Mucosa of descending colon (tissue), 3 donors: ENCODE measurements at regions not wholly inside any gene's neighbourhood (a gene's known extent, or its start where the extent isn't known, plus 50 kb on each side); places are given as distances from the start of the nearest gene placed in this dataset.

ENCODE experiments used
- ATAC-seq: fragments of 200-7000 bp; cut with Tn5 transposase; one replicate; pipeline ENCODE4 v1.9.1; 2020; ENCODE audit warnings: mild to moderate bottlenecking, moderate library complexity
- DNase-seq, 3 donors: peaks; one replicate each; pipeline ENCODE4 v3.0.0-alpha.2; 2020
- H3K36me3 ChIP-seq: fragments of 200-600 bp; one replicate; pipeline ENCODE4 v1.8.0; 2021; ENCODE audit warnings: low read depth, mild to moderate bottlenecking
- H3K4me1 ChIP-seq: fragments of 200-600 bp; one replicate; pipeline ENCODE4 v1.8.0; 2021; ENCODE audit warnings: low read depth, mild to moderate bottlenecking
- H3K4me3 ChIP-seq: fragments of 200-600 bp; one replicate; pipeline ENCODE4 v1.8.0; 2021; ENCODE audit warnings: mild to moderate bottlenecking
- H3K9me3 ChIP-seq: fragments of 200-600 bp; one replicate; pipeline ENCODE4 v1.8.0; 2021; ENCODE audit warnings: mild to moderate bottlenecking
- CTCF ChIP-seq: fragments of 200-600 bp; IDR thresholded peaks from one replicate; pipeline ENCODE4 v1.8.0; 2022; ENCODE audit warnings: antibody characterized with exemption, mild to moderate bottlenecking
- intact Hi-C, 2 donors: fragments of 100-400 bp; cut with DNase I in 1 of 2; cut with micrococcal nuclease in 1 of 2; formaldehyde crosslinking; loops; one replicate each; pipeline versions ENCODE4 v1.11.0 to v1.11.1; 2022; cut with DNase I, micrococcal nuclease
- donor health status: DM: no; HTN: no; CAD: no; lungs with moderate emphysema.
- donor health status: DM: no; HTN: no; CAD: no.
- donor health status: DM: no; HTN: yes; CAD: no.

- H3K4me1 ChIP-seq, result no peaks in the 10 kb centered on the region
- ATAC-seq (no peak), DNase-seq (no peak)
- no peak for TF ChIP-seq CTCF
- no peaks in the 10 kb centered on the region for H3K36me3 ChIP-seq
- no peak overlapping the region for H3K4me3 ChIP-seq
- intact Hi-C loops, result no loop called here
- no peaks in the 10 kb centered on the region for H3K9me3 ChIP-seq
Measured at GRCh38 chr7:41910940-41911600, 208.2 kb upstream of the INHBA start.

DNA sequence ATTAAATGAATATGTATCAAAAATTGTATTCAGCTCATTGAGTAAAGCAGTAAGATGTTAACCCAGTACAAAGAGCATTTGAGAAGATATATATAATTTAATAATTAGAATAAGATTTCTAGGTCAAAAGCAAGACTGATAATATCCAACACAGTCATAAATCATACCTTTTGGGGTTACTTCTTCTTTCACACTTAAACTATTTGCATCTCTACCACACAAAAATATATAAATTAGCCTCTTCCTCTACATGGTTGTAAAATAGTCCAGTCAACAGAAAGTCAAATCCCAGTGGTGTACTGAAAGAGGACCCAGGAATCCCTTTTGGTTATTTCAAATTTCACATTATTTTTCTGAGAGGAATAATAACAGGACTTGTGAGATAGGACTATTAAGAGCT is 204.6 kb upstream of the INHBA start:
- intact Hi-C loops, result no loop called here

GRCh38 chr7:41900532-41900931 is 197.6 kb upstream of the INHBA start:
- H3K4me1 ChIP-seq, result no peaks in the 10 kb centered on the region
- no peak overlapping the region for H3K4me3 ChIP-seq
- no peak for TF ChIP-seq CTCF
- intact Hi-C loops, result no loop called here
- no peak for DNase-seq
- H3K9me3 ChIP-seq, result no peaks in the 10 kb centered on the region
- no peak for ATAC-seq
- no peaks in the 10 kb centered on the region for H3K36me3 ChIP-seq

More for the DNA sequence above, 204.6 kb upstream of the INHBA start:
- H3K36me3 ChIP-seq, result no peaks in the 10 kb centered on the region
- no peak for ATAC-seq
- no peak for DNase-seq
- no peak for TF ChIP-seq CTCF
- H3K4me3 ChIP-seq, result no peak overlapping the region
- no peaks in the 10 kb centered on the region for H3K9me3 ChIP-seq
- H3K4me1 ChIP-seq, result no peaks in the 10 kb centered on the region

- H3K4me3 ChIP-seq, result no peak overlapping the region
- DNase-seq (no peak), ATAC-seq (no peak)
- TF ChIP-seq CTCF, result no peak
- intact Hi-C loops, result no loop called here
- H3K36me3 ChIP-seq, result no peaks in the 10 kb centered on the region
- H3K9me3 ChIP-seq, result no peaks in the 10 kb centered on the region
- H3K4me1 ChIP-seq, result no peaks in the 10 kb centered on the region
Measured at GRCh38 chr7:41899823-41900433, 197.0 kb upstream of the INHBA start.

- ATAC-seq, result peak; percentile 56
- Histone ChIP-seq H3K4me1 (peaks cover 4% of the 10 kb centered on the region), H3K9me3 (no peaks in the 10 kb centered on the region), H3K36me3 (no peaks in the 10 kb centered on the region), H3K4me3 (no peak overlapping the region)
- intact Hi-C loops, result no loop called here
- no peak for TF ChIP-seq CTCF
- DNase-seq, result no peak
Measured at GRCh38 chr7:41893656-41894055, 190.8 kb upstream of the INHBA start.
